Neural progenitor cell (in vitro differentiated cells): ENCODE measurements at regions not wholly inside any gene's neighbourhood (a gene's known extent, or its start where the extent isn't known, plus 50 kb on each side); places are given as distances from the start of the nearest gene placed in this dataset.

Experiments used
- DNase-seq: peaks from one replicate; pipeline ENCODE4 v3.0.0-alpha.2; 2016; ENCODE audit warnings: low spot score
- H2AFZ ChIP-seq: fragments of 200-600 bp; sonication (generic); replicated peaks from 2 replicates; pipeline ENCODE4 v1.6.1; 2016; ENCODE audit warnings: antibody characterized with exemption
- H3F3A ChIP-seq: fragments of 200-600 bp; sonication (generic); 2 replicates; pipeline ENCODE4 v1.6.1; 2016; ENCODE audit warnings: antibody characterized with exemption, low read depth
- H3K27ac ChIP-seq: fragments of 200-600 bp; sonication (generic); 2 replicates; pipeline ENCODE4 v1.5.1; 2016; ENCODE audit warnings: mild to moderate bottlenecking
- H3K27me3 ChIP-seq: fragments of 200-600 bp; sonication (generic); 2 replicates; pipeline ENCODE4 v1.6.1; 2016; ENCODE audit warnings: mild to moderate bottlenecking, moderate library complexity
- H3K36me3 ChIP-seq: fragments of 200-600 bp; sonication (generic); 2 replicates; pipeline ENCODE4 v1.5.1; 2016
- H3K4me1 ChIP-seq: fragments of 200-600 bp; sonication (generic); 2 replicates; pipeline ENCODE4 v1.6.1; 2016; ENCODE audit warnings: mixed run types
- H3K4me2 ChIP-seq: fragments of 200-600 bp; sonication (generic); 2 replicates; pipeline ENCODE4 v1.6.1; 2016
- H3K4me3 ChIP-seq: fragments of 200-600 bp; sonication (generic); 2 replicates; pipeline ENCODE4 v1.5.1; 2016
- H3K79me2 ChIP-seq: fragments of 200-600 bp; sonication (generic); 2 replicates; pipeline ENCODE4 v1.6.1; 2016; ENCODE audit warnings: low read depth
- H3K9ac ChIP-seq: fragments of 200-600 bp; sonication (generic); 2 replicates; pipeline ENCODE4 v1.6.1; 2016
- H3K9me3 ChIP-seq: fragments of 200-600 bp; sonication (generic); 2 replicates; pipeline ENCODE4 v1.5.1; 2016; ENCODE audit warnings: low read depth
- H4K20me1 ChIP-seq: fragments of 200-600 bp; sonication (generic); 2 replicates; pipeline ENCODE4 v1.6.1; 2016; ENCODE audit warnings: low read depth
- H3K27ac Mint-ChIP-seq: 3 replicates; pipeline ENCODE4 v1.8.0; 2021; ENCODE audit warnings: mixed read lengths
- H3K27me3 Mint-ChIP-seq: 2 replicates; pipeline ENCODE4 v1.8.0; 2022; ENCODE audit warnings: low read depth, mild to moderate bottlenecking, inconsistent platforms, moderate library complexity, mixed read lengths; ENCODE audit not compliant: insufficient read depth
- H3K36me3 Mint-ChIP-seq: 3 replicates; pipeline ENCODE4 v1.8.0; 2021; ENCODE audit warnings: mixed read lengths
- H3K4me1 Mint-ChIP-seq: 3 replicates; pipeline ENCODE4 v1.8.0; 2021; ENCODE audit warnings: mixed read lengths
- H3K4me3 Mint-ChIP-seq: 3 replicates; pipeline ENCODE4 v1.8.0; 2021; ENCODE audit warnings: mild to moderate bottlenecking, moderate library complexity, mixed read lengths
- H3K9me3 Mint-ChIP-seq: 3 replicates; pipeline ENCODE4 v1.8.0; 2020; ENCODE audit warnings: mixed read lengths
- CTCF ChIP-seq: fragments of 200-600 bp; sonication (generic); IDR thresholded peaks from 2 replicates; pipeline ENCODE4 v1.5.1; 2017; ENCODE audit warnings: antibody characterized with exemption, mild to moderate bottlenecking
- EZH2 ChIP-seq: fragments of 200-600 bp; sonication (generic); IDR thresholded peaks from 2 replicates; pipeline ENCODE4 v1.6.1; 2017; ENCODE audit warnings: antibody characterized with exemption, mild to moderate bottlenecking, moderate library complexity
- EZH2phosphoT487 ChIP-seq: fragments of 200-600 bp; sonication (generic); IDR thresholded peaks from 2 replicates; pipeline ENCODE4 v1.6.1; 2017; ENCODE audit warnings: antibody characterized with exemption

- Mint-ChIP-seq H3K27me3 (no peaks in the 10 kb centered on the region), H3K9me3 (no peaks in the 10 kb centered on the region), H3K27ac (no peak overlapping the region), H3K4me3 (no peak overlapping the region), H3K4me1 (no peaks in the 10 kb centered on the region), H3K36me3 (no peaks in the 10 kb centered on the region)
- no peaks in the 10 kb centered on the region for H3K79me2 ChIP-seq
- H3K9me3 ChIP-seq, result no peaks in the 10 kb centered on the region
- H3F3A ChIP-seq, result no peaks in the 10 kb centered on the region
- no peak for DNase-seq
- H4K20me1 ChIP-seq, result no peaks in the 10 kb centered on the region
- H3K4me2 ChIP-seq, result no peak overlapping the region
- peaks cover 3% of the 10 kb centered on the region for H3K36me3 ChIP-seq
- H3K9ac ChIP-seq, result no peak overlapping the region
- H3K27me3 ChIP-seq, result no peaks in the 10 kb centered on the region
- H3K4me3 ChIP-seq, result no peak overlapping the region
- no peak overlapping the region for H2AFZ ChIP-seq
- H3K27ac ChIP-seq, result no peak overlapping the region
- no peaks in the 10 kb centered on the region for H3K4me1 ChIP-seq
- TF ChIP-seq CTCF, result no peak
- no peak for TF ChIP-seq EZH2
- TF ChIP-seq EZH2phosphoT487, result no peak
Measured at GRCh38 chr21:18170221-18170620, 74.4 kb upstream of the CHODL start.

- no peaks in the 10 kb centered on the region for H3K27me3 Mint-ChIP-seq
- TF ChIP-seq CTCF (no peak), EZH2 (no peak)
- no peaks in the 10 kb centered on the region for H3F3A ChIP-seq
- no peak overlapping the region for H3K4me2 ChIP-seq
- H3K9me3 Mint-ChIP-seq, result no peaks in the 10 kb centered on the region
- H3K4me3 Mint-ChIP-seq, result no peak overlapping the region
- H3K4me1 Mint-ChIP-seq, result no peaks in the 10 kb centered on the region
- H3K79me2 ChIP-seq, result no peaks in the 10 kb centered on the region
- H4K20me1 ChIP-seq, result no peaks in the 10 kb centered on the region
- H3K36me3 ChIP-seq, result peaks cover 3% of the 10 kb centered on the region
- DNase-seq, result no peak
- H3K4me3 ChIP-seq, result no peak overlapping the region
- H3K36me3 Mint-ChIP-seq, result no peaks in the 10 kb centered on the region
- no peak overlapping the region for H2AFZ ChIP-seq
- H3K9me3 ChIP-seq, result no peaks in the 10 kb centered on the region
- no peaks in the 10 kb centered on the region for H3K27me3 ChIP-seq
- no peak overlapping the region for H3K9ac ChIP-seq
- no peak overlapping the region for H3K27ac ChIP-seq
- H3K4me1 ChIP-seq, result peaks cover 6% of the 10 kb centered on the region
- no peak overlapping the region for H3K27ac Mint-ChIP-seq
Measured at GRCh38 chr21:18168108-18168507, 76.5 kb upstream of the CHODL start.

- Histone ChIP-seq H3K9ac (no peak overlapping the region), H3F3A (no peaks in the 10 kb centered on the region), H2AFZ (peak overlapping the region; percentile 36), H3K36me3 (peaks cover 3% of the 10 kb centered on the region), H4K20me1 (no peaks in the 10 kb centered on the region), H3K27me3 (no peaks in the 10 kb centered on the region), H3K4me3 (no peak overlapping the region), H3K4me2 (no peak overlapping the region), H3K79me2 (no peaks in the 10 kb centered on the region), H3K27ac (no peak overlapping the region), H3K9me3 (no peaks in the 10 kb centered on the region), H3K4me1 (peaks cover 6% of the 10 kb centered on the region)
- no peak overlapping the region for H3K27ac Mint-ChIP-seq
- H3K36me3 Mint-ChIP-seq, result no peaks in the 10 kb centered on the region
- H3K4me1 Mint-ChIP-seq, result no peaks in the 10 kb centered on the region
- H3K9me3 Mint-ChIP-seq, result no peaks in the 10 kb centered on the region
- no peak overlapping the region for H3K4me3 Mint-ChIP-seq
- no peak for TF ChIP-seq EZH2phosphoT487
- peak; percentile 24 for TF ChIP-seq CTCF
- H3K27me3 Mint-ChIP-seq, result no peaks in the 10 kb centered on the region
- peak; percentile 9 for DNase-seq
Measured at GRCh38 chr21:18164933-18165332, 79.7 kb upstream of the CHODL start.

GRCh38 chr21:18164483-18164882 lies 80.2 kb upstream of the CHODL start:
- no peak overlapping the region for H3K4me3 ChIP-seq
- no peaks in the 10 kb centered on the region for H3F3A ChIP-seq
- Mint-ChIP-seq H3K4me1 (no peaks in the 10 kb centered on the region), H3K4me3 (no peak overlapping the region), H3K36me3 (no peaks in the 10 kb centered on the region), H3K27ac (no peak overlapping the region), H3K27me3 (no peaks in the 10 kb centered on the region), H3K9me3 (no peaks in the 10 kb centered on the region)
- no peak overlapping the region for H3K27ac ChIP-seq
- H3K79me2 ChIP-seq, result no peaks in the 10 kb centered on the region
- H3K9me3 ChIP-seq, result no peaks in the 10 kb centered on the region
- H3K36me3 ChIP-seq, result peaks cover 3% of the 10 kb centered on the region
- no peak for DNase-seq
- no peaks in the 10 kb centered on the region for H4K20me1 ChIP-seq
- H3K4me2 ChIP-seq, result no peak overlapping the region
- H3K4me1 ChIP-seq, result peaks cover 6% of the 10 kb centered on the region
- no peak overlapping the region for H3K9ac ChIP-seq
- TF ChIP-seq EZH2phosphoT487, result no peak
- TF ChIP-seq EZH2, result no peak
- no peak for TF ChIP-seq CTCF
- H3K27me3 ChIP-seq, result no peaks in the 10 kb centered on the region
- H2AFZ ChIP-seq, result no peak overlapping the region
